Stomach (tissue), 8 donors: ENCODE measurements at regions not wholly inside any gene's neighbourhood (a gene's known extent, or its start where the extent isn't known, plus 50 kb on each side); places are given as distances from the start of the nearest gene placed in this dataset.

ENCODE experiments used
- DNase-seq, 2 donors: peaks; one replicate each; pipeline versions ENCODE4 v3.0.0 to v3.0.0-alpha.2; 2013 to 2019
- H3K27ac ChIP-seq, 5 donors: fragments of 200-600 bp in 4 of 5; sonication (generic) in 4 of 5; one replicate each; pipeline ENCODE4 v1.5.1; 2013 to 2019; ENCODE audit warnings: mild to moderate bottlenecking in 1 of 5, moderate library complexity in 1 of 5
- H3K27me3 ChIP-seq, 3 donors: fragments of 200-600 bp; sonication (generic); one replicate each; pipeline ENCODE4 v1.5.1; 2017 to 2019; ENCODE audit warnings: mixed run types in 1 of 3
- H3K36me3 ChIP-seq, 4 donors: fragments of 200-600 bp; sonication (generic); 1 replicate in 3 of 4; 2 replicates in 1 of 4; pipeline ENCODE4 v1.5.1; 2016 to 2019
- H3K4me1 ChIP-seq, 4 donors: fragments of 200-600 bp; sonication (generic); one replicate each; pipeline ENCODE4 v1.5.1; 2016 to 2019
- H3K4me3 ChIP-seq, 4 donors: fragments of 200-600 bp; sonication (generic) in 3 of 4; one replicate each; pipeline ENCODE4 v1.5.1; 2016 to 2019; ENCODE audit warnings: mild to moderate bottlenecking in 1 of 4
- H3K9me3 ChIP-seq, 4 donors: fragments of 200-600 bp; sonication (generic); one replicate each; pipeline ENCODE4 v1.5.1; 2016 to 2019
- CTCF ChIP-seq, 7 experiments: fragments of 450-650 bp in 4 of 7; fragments of 200-600 bp in 3 of 7; sonication (generic) in 3 of 7; IDR thresholded peaks; one replicate each; pipeline ENCODE4 v1.5.1; 2016 to 2019; ENCODE audit warnings: antibody characterized with exemption in 7 of 7, control low read depth in 2 of 7, mild to moderate bottlenecking in 1 of 7
- EP300 ChIP-seq: sonication (generic); formaldehyde crosslinking; IDR thresholded peaks from one replicate; pipeline ENCODE4 v1.6.1; 2017; ENCODE audit warnings: antibody characterized with exemption
- POLR2A ChIP-seq, 4 donors: fragments of 450-650 bp; IDR thresholded peaks; one replicate each; pipeline ENCODE4 v1.6.1; 2016; ENCODE audit warnings: antibody characterized with exemption in 4 of 4, control low read depth in 2 of 4, mild to moderate bottlenecking in 1 of 4, moderate library complexity in 1 of 4
- POLR2AphosphoS5 ChIP-seq, 3 donors: sonication (generic); formaldehyde crosslinking; IDR thresholded peaks; one replicate each; pipeline ENCODE4 v1.6.1; 2016; ENCODE audit warnings: antibody characterized with exemption in 3 of 3
- WGBS, 5 donors: extraction: QIAGEN DNeasy Blood & Tissue Kit in 3 of 5; methylation state at CpG; one replicate each; pipeline versions ENCODE4 v1.1.5 to v1.1.7; 2013 to 2018; 5-methylcytosine and 5-hydroxymethylcytosine counted together
- intact Hi-C: fragments of 100-400 bp; cut with DNase I; formaldehyde crosslinking; loops from one replicate; pipeline ENCODE4 v1.15.1; 2023; ENCODE audit warnings: low total_unique reads
- donor health status: healthy with polysubstance abuse.
- donor health status: Bipolar disorder and iron deficiency.
- donor health status: healthy.

- H3K27me3 ChIP-seq, result peaks cover 0 to 22% (median under 1%) of the 10 kb centered on the region in 3 donors
- no peaks in the 10 kb centered on the region for H3K36me3 ChIP-seq
- no peaks in the 10 kb centered on the region for H3K9me3 ChIP-seq
- 72 to 91% (median 80%) methylated on average over 5 of the region's 5 CpGs for WGBS, 5 donors
- no peak for DNase-seq
- TF ChIP-seq EP300 (no peak), POLR2AphosphoS5 (IDR thresholded peaks at IDR 0.05) (no peak), POLR2A (IDR thresholded peaks at IDR 0.05) (no peak), CTCF (IDR thresholded peaks at IDR 0.05) (no peak)
- H3K4me3 ChIP-seq, result no peak overlapping the region
- H3K27ac ChIP-seq, result peak overlapping the region in 1 of 5 donors; percentile 14
- intact Hi-C loops, result no loop called here
- peaks cover 16 to 43% (median 27%) of the 10 kb centered on the region in 4 donors for H3K4me1 ChIP-seq
Measured at GRCh38 chr18:22343613-22344012, 74.1 kb downstream of the CTAGE1 start.

- WGBS, 5 donors, result 19 to 46% (median 29%) methylated on average over 4 of the region's 4 CpGs
- Histone ChIP-seq H3K9me3 (no peaks in the 10 kb centered on the region), H3K27ac (peak overlapping the region in 4 of 5 donors; percentile 14 to 34 (median 18)), H3K4me1 (peaks cover 10 to 37% (median 22%) of the 10 kb centered on the region in 4 donors), H3K27me3 (peaks cover 0 to 12% (median 0%) of the 10 kb centered on the region in 3 donors), H3K4me3 (no peak overlapping the region), H3K36me3 (no peaks in the 10 kb centered on the region)
- TF ChIP-seq EP300 (no peak), POLR2AphosphoS5 (IDR thresholded peaks at IDR 0.05) (peak in 2 of 3 donors; percentile 29 to 72), POLR2A (IDR thresholded peaks at IDR 0.05) (no peak), CTCF (IDR thresholded peaks at IDR 0.05) (no peak)
- DNase-seq, result peak; percentile 80 to 88
- intact Hi-C loops, result no loop called here
Measured at GRCh38 chr18:22342625-22343024, 75.1 kb downstream of the CTAGE1 start.

- TF ChIP-seq CTCF (IDR thresholded peaks at IDR 0.05) (no peak), EP300 (no peak), POLR2A (IDR thresholded peaks at IDR 0.05) (no peak), POLR2AphosphoS5 (IDR thresholded peaks at IDR 0.05) (no peak)
- intact Hi-C loops, result no loop called here
- WGBS, 5 donors, result 78 to 93% (median 82%) methylated on average over 3 of the region's 3 CpGs
Measured at GRCh38 chr18:22340331-22340730, 77.4 kb downstream of the CTAGE1 start.

GRCh38 chr18:22339913-22340312 lies 77.8 kb downstream of the CTAGE1 start:
- Histone ChIP-seq H3K9me3 (no peaks in the 10 kb centered on the region), H3K4me1 (peaks cover 4 to 29% (median 11%) of the 10 kb centered on the region in 4 donors), H3K27ac (no peak overlapping the region), H3K27me3 (no peaks in the 10 kb centered on the region), H3K36me3 (no peaks in the 10 kb centered on the region), H3K4me3 (no peak overlapping the region)
- TF ChIP-seq POLR2AphosphoS5 (IDR thresholded peaks at IDR 0.05) (no peak), EP300 (no peak), CTCF (IDR thresholded peaks at IDR 0.05) (no peak), POLR2A (IDR thresholded peaks at IDR 0.05) (no peak)
- no peak for DNase-seq
- WGBS, 5 donors, result 41 to 72% (median 59%) methylated on average over 4 of the region's 4 CpGs
- intact Hi-C loops, result no loop called here

More at GRCh38 chr18:22340331-22340730, 77.4 kb downstream of the CTAGE1 start:
- no peak for DNase-seq
- no peaks in the 10 kb centered on the region for H3K36me3 ChIP-seq
- H3K27ac ChIP-seq, result no peak overlapping the region
- no peaks in the 10 kb centered on the region for H3K27me3 ChIP-seq
- no peaks in the 10 kb centered on the region for H3K9me3 ChIP-seq
- no peak overlapping the region for H3K4me3 ChIP-seq
- peaks cover 4 to 29% (median 11%) of the 10 kb centered on the region in 4 donors for H3K4me1 ChIP-seq
